PFSK-1 (cell line): ENCODE measurements at regions not wholly inside any gene's neighbourhood (a gene's known extent, or its start where the extent isn't known, plus 50 kb on each side); places are given as distances from the start of the nearest gene placed in this dataset.

ENCODE experiments used
- FOXP2 ChIP-seq: optimal IDR thresholded peaks from 2 replicates; pipeline ENCODE3; 2011; ENCODE audit warnings: borderline replicate concordance, control low read depth, inconsistent platforms; ENCODE audit not compliant: insufficient read depth; ENCODE audit errors: extremely low read length, extremely low read depth
- POLR2AphosphoS5 ChIP-seq: IDR thresholded peaks from 2 replicates; pipeline ENCODE4 v1.6.1; 2012; ENCODE audit warnings: low read depth, mild to moderate bottlenecking, control low read depth, low read length, moderate library complexity
- SIN3A ChIP-seq: IDR thresholded peaks from 2 replicates; pipeline ENCODE4 v1.6.1; 2012; ENCODE audit warnings: mild to moderate bottlenecking, low read length, moderate library complexity, borderline replicate concordance; ENCODE audit not compliant: insufficient read depth
- TAF1 ChIP-seq: IDR thresholded peaks from 2 replicates; pipeline ENCODE4 v1.6.1; 2012; ENCODE audit warnings: low read length, control low read depth, borderline replicate concordance; ENCODE audit not compliant: insufficient read depth
- TF ChIP-seq, protein P1 (sequence below), 2 experiments: IDR thresholded peaks; 2 replicates each; pipeline versions ENCODE4 v1.6.1 to v1.8.0; 2011 to 2012; ENCODE audit warnings: low read depth in 2 of 2, low read length in 2 of 2, control low read depth in 1 of 2, inconsistent platforms in 1 of 2, mild to moderate bottlenecking in 1 of 2, moderate library complexity in 1 of 2; ENCODE audit not compliant: insufficient read depth in 1 of 2

DNA sequence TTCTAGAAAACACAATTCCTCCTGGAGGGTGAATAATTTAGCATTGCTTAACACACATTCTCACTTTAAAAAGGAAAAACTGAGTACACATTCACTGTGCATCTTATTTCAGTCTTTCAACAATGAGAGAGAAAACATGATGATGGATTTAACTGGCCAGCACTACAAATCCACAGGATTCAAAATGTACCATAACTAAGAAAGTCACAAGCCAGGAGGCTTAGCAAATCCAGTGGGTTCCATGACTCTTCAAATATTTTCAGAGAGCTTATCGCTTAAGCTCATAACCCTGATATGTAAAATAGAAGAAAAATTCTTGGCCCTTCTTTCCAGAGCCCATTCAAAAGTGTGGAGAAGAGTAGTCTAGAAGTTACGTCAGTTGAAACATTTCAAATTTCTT, 820.3 kb downstream of the LTN1 start:
- TF ChIP-seq TAF1 = no peak
- TF ChIP-seq, protein P1, sequence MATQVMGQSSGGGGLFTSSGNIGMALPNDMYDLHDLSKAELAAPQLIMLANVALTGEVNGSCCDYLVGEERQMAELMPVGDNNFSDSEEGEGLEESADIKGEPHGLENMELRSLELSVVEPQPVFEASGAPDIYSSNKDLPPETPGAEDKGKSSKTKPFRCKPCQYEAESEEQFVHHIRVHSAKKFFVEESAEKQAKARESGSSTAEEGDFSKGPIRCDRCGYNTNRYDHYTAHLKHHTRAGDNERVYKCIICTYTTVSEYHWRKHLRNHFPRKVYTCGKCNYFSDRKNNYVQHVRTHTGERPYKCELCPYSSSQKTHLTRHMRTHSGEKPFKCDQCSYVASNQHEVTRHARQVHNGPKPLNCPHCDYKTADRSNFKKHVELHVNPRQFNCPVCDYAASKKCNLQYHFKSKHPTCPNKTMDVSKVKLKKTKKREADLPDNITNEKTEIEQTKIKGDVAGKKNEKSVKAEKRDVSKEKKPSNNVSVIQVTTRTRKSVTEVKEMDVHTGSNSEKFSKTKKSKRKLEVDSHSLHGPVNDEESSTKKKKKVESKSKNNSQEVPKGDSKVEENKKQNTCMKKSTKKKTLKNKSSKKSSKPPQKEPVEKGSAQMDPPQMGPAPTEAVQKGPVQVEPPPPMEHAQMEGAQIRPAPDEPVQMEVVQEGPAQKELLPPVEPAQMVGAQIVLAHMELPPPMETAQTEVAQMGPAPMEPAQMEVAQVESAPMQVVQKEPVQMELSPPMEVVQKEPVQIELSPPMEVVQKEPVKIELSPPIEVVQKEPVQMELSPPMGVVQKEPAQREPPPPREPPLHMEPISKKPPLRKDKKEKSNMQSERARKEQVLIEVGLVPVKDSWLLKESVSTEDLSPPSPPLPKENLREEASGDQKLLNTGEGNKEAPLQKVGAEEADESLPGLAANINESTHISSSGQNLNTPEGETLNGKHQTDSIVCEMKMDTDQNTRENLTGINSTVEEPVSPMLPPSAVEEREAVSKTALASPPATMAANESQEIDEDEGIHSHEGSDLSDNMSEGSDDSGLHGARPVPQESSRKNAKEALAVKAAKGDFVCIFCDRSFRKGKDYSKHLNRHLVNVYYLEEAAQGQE (IDR thresholded peaks at IDR 0.05; ENCODE audit: insufficient read depth in 1 of 2, low read depth in 2 of 2, low read length in 2 of 2) = no peak
- TF ChIP-seq FOXP2 = no peak
- no peak for TF ChIP-seq POLR2AphosphoS5

DNA sequence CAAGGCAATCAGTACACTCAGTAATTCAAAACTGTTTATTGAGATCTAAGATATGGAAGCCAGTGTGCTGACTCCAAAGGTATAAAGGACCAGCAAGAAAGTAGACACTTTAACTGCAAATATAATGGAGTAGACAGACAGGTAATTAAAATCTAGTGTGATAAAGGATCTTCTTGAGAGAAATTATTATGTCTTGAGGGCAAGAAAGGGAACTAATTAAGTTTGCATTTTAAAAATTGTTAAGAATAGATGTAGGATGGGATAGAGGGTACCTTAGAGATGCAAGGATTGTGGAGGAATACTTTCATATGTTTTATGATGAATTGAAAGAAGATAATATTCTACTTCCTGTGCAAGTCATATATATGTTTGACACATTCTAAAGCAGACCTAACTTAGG, 825.3 kb downstream of the LTN1 start:
- no peak for TF ChIP-seq TAF1
- TF ChIP-seq FOXP2 = no peak
- TF ChIP-seq SIN3A = no peak
- TF ChIP-seq POLR2AphosphoS5 = no peak
- TF ChIP-seq, protein P1 (IDR thresholded peaks at IDR 0.05; ENCODE audit: insufficient read depth in 1 of 2, low read depth in 2 of 2, low read length in 2 of 2) = no peak

DNA sequence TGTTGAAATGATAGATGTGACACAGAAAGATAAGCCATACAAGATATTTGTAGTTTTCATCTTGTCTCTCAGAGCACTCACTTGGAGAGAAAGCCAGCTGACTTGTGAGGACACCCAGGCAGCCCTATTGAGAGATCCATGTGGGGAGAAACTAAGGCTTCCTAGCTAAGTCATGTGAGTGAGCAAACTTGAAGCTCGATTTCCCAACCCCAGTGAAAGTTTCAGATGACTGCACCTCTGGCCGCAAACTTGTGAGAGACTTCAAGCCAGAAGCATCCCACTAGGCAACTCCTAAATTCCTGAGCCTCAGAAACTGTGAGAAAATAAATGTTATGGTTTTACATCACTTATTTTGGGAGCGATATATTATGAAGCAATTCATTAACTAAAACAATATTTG, 832.3 kb downstream of the LTN1 start:
- TF ChIP-seq FOXP2 = no peak
- TF ChIP-seq SIN3A = no peak
- no peak for TF ChIP-seq POLR2AphosphoS5
- TF ChIP-seq, protein P1 (IDR thresholded peaks at IDR 0.05; ENCODE audit: insufficient read depth in 1 of 2, low read depth in 2 of 2, low read length in 2 of 2) = no peak
- TF ChIP-seq TAF1 = no peak

DNA sequence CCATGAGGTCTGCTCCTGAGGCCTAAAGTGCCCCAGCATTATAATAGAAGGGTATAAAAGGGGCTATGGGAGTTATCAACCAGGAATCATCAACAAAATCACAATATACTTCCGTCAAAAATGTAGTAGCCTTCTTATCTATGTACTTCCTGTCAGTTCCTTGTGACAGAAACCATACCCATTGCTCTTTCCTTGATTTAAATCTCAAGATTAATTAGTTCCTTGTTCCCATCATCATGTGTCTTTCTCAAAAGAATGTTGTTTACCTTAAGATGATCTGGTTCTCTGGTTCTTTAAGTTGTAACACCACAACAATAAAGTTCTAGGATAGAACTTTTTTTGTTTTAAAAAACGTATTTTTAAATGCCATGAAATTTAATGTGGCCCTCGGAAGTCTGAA, 833.3 kb downstream of the LTN1 start:
- TF ChIP-seq FOXP2 = no peak
- no peak for TF ChIP-seq TAF1
- TF ChIP-seq POLR2AphosphoS5 = no peak
- TF ChIP-seq, protein P1 (IDR thresholded peaks at IDR 0.05; ENCODE audit: insufficient read depth in 1 of 2, low read depth in 2 of 2, low read length in 2 of 2) = no peak
- no peak for TF ChIP-seq SIN3A

DNA sequence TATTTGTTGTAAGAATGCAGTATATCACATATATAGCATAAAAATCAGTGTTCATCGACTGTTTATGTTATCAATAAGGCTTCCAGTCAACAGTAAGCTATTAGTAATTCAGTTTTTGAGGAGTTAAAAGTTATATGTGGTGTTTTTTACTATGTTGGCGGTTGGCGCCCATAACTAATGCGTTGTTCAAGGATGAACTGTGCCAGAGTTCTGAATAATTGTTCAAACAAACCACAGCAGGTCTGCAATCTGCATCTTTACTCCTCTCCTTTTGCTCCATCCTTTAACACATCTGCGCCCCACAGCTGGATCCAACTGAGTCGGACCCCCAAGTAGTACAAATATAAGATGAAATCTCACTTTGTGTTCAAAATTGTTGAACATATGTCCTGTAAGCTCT, 836.1 kb downstream of the LTN1 start:
- TF ChIP-seq TAF1 = no peak
- TF ChIP-seq SIN3A = no peak
- TF ChIP-seq, protein P1 (IDR thresholded peaks at IDR 0.05; ENCODE audit: insufficient read depth in 1 of 2, low read depth in 2 of 2, low read length in 2 of 2) = no peak
- no peak for TF ChIP-seq FOXP2
- TF ChIP-seq POLR2AphosphoS5 = no peak
